Breast epithelium (tissue), 4 donors: ENCODE measurements at regions not wholly inside any gene's neighbourhood (a gene's known extent, or its start where the extent isn't known, plus 50 kb on each side); places are given as distances from the start of the nearest gene placed in this dataset.

Experiments used
- DNase-seq, 2 donors: peaks; one replicate each; pipeline ENCODE4 v3.0.0-alpha.2; 2019; ENCODE audit warnings: low spot score in 2 of 2
- H3K27ac ChIP-seq, 2 donors: fragments of 200-600 bp; sonication (generic) in 1 of 2; one replicate each; pipeline ENCODE4 v1.5.1; 2016 to 2019; ENCODE audit warnings: mild to moderate bottlenecking in 1 of 2
- H3K27me3 ChIP-seq, 2 donors: fragments of 200-600 bp; sonication (generic) in 1 of 2; one replicate each; pipeline versions ENCODE4 v1.5.1 to v1.6.0; 2017 to 2019; ENCODE audit warnings: control low read depth in 1 of 2, mild to moderate bottlenecking in 1 of 2
- H3K36me3 ChIP-seq: fragments of 200-600 bp; one replicate; pipeline ENCODE4 v1.5.1; 2019
- H3K4me1 ChIP-seq, 2 donors: fragments of 200-600 bp; sonication (generic); one replicate each; pipeline ENCODE4 v1.5.1; 2016 to 2019; ENCODE audit warnings: control low read depth in 1 of 2
- H3K4me3 ChIP-seq, 3 donors: fragments of 200-600 bp; sonication (generic); 1 replicate in 2 of 3; 2 replicates in 1 of 3; pipeline ENCODE4 v1.5.1; 2016 to 2019; ENCODE audit warnings: mild to moderate bottlenecking in 3 of 3, moderate library complexity in 2 of 3
- H3K9me3 ChIP-seq, 2 donors: fragments of 200-600 bp; sonication (generic) in 1 of 2; one replicate each; pipeline ENCODE4 v1.5.1; 2016 to 2019; ENCODE audit warnings: control low read depth in 1 of 2
- POLR2A ChIP-seq: fragments of 450-650 bp; IDR thresholded peaks from one replicate; pipeline ENCODE4 v1.6.1; 2016; ENCODE audit warnings: antibody characterized with exemption, mild to moderate bottlenecking, moderate library complexity
- POLR2AphosphoS5 ChIP-seq, 3 donors: sonication (generic); formaldehyde crosslinking; IDR thresholded peaks; one replicate each; pipeline ENCODE4 v1.6.1; 2017; ENCODE audit warnings: antibody characterized with exemption in 3 of 3
- intact Hi-C: fragments of 100-400 bp; cut with DNase I; formaldehyde crosslinking; loops from one replicate; pipeline ENCODE4 v1.15.1; 2023; ENCODE audit warnings: low total_unique reads
- TF ChIP-seq, protein P1 (sequence below), 3 donors: fragments of 450-650 bp; IDR thresholded peaks; one replicate each; pipeline ENCODE4 v1.5.1; 2016 to 2017; ENCODE audit warnings: antibody characterized with exemption in 3 of 3, mild to moderate bottlenecking in 3 of 3, moderate library complexity in 3 of 3

DNA sequence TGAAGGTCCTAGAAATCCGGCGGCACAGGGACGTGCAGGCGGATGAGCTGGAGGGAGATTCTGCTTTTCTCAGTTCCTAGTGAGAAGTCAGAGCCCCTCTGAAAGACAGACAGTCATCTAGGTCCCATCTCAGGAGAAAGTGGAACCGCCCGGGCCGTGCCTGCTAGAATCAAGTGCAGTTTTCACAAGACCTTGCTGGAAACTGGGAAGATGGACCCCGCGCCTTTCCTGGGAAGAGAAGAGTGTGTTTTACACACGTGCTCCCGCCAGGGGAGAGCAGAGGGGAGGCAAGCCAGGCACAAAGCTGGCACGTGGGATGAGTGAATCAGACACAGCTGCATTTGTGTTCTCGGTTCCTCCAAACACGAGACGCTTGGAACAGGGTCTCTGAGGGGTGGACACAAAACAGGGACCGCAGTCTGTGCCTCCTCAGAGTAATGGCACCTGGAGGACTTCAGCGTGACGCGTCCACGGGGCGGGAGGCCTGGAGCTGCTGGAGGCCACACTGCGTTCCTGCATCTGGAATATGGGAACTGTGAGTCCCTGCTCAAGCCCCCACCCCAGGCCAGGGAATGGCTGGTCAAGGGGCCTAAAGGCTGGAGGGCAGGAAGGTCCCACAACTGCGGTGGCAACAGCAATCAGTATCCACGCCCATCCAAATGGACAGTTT is 218.3 kb downstream of the BRD1 start:
- peaks cover 0 to 13% of the 10 kb centered on the region in 2 donors for H3K27me3 ChIP-seq
- intact Hi-C loops = no loop called here
- H3K9me3 ChIP-seq = peaks cover 15 to 29% of the 10 kb centered on the region in 2 donors
- H3K4me1 ChIP-seq = no peaks in the 10 kb centered on the region
- DNase-seq = peak in 1 of 2 donors; percentile 49
- H3K27ac ChIP-seq = no peak overlapping the region
- no peak overlapping the region for H3K4me3 ChIP-seq
- H3K36me3 ChIP-seq = no peaks in the 10 kb centered on the region
- TF ChIP-seq, protein P1, sequence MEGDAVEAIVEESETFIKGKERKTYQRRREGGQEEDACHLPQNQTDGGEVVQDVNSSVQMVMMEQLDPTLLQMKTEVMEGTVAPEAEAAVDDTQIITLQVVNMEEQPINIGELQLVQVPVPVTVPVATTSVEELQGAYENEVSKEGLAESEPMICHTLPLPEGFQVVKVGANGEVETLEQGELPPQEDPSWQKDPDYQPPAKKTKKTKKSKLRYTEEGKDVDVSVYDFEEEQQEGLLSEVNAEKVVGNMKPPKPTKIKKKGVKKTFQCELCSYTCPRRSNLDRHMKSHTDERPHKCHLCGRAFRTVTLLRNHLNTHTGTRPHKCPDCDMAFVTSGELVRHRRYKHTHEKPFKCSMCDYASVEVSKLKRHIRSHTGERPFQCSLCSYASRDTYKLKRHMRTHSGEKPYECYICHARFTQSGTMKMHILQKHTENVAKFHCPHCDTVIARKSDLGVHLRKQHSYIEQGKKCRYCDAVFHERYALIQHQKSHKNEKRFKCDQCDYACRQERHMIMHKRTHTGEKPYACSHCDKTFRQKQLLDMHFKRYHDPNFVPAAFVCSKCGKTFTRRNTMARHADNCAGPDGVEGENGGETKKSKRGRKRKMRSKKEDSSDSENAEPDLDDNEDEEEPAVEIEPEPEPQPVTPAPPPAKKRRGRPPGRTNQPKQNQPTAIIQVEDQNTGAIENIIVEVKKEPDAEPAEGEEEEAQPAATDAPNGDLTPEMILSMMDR (IDR thresholded peaks at IDR 0.05) = no peak
- TF ChIP-seq POLR2AphosphoS5 (IDR thresholded peaks at IDR 0.05) (no peak), POLR2A (no peak)

DNA sequence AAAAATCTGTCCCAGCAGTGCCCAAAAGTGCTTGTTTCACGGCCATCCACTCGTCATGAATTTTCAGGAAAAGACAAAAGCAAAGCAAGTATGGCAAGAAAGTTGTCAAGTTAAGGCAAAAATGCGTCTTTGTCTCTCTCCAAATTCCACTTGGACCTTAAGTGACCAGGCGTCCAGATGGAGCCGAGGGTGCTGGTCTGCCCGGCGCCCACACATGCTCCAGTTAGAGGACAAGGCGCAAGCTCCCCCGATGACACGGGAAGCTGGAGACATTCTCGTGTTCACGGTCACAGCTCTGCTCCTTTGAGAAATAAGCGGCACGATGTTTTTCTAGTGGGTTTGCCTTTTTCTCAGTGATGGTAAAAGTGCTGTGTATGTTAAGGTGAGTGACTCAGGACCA is 219.0 kb downstream of the BRD1 start:
- intact Hi-C loops = no loop called here
- H3K4me3 ChIP-seq = no peak overlapping the region
- no peaks in the 10 kb centered on the region for H3K36me3 ChIP-seq
- peaks cover 0 to 11% of the 10 kb centered on the region in 2 donors for H3K27me3 ChIP-seq
- no peak overlapping the region for H3K27ac ChIP-seq
- H3K9me3 ChIP-seq = peaks cover 11 to 33% of the 10 kb centered on the region in 2 donors
- DNase-seq = no peak
- H3K4me1 ChIP-seq = no peaks in the 10 kb centered on the region
- no peak for TF ChIP-seq POLR2A
- TF ChIP-seq, protein P1 (IDR thresholded peaks at IDR 0.05) = no peak
- TF ChIP-seq POLR2AphosphoS5 (IDR thresholded peaks at IDR 0.05) = no peak

DNA sequence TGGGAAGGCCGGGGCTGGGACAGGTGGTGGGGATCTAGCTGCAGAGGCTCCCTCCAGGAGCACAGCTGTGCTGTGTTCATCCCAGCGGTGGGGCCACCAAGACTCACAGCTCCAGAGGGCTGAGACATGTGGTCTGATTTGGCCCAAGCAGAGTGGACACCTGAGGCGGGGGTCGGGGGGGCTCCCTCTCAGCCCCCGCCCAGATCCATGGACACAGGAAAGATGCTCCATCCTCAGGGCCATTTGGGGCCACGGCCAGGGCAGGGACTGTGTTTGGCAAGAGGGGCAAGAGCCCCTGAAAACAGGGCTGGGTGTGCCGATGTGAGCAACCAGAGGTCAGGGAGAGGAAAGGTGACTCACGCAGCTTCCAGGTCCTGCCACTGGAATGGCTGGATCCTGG is 219.4 kb downstream of the BRD1 start:
- H3K36me3 ChIP-seq = no peaks in the 10 kb centered on the region
- no peaks in the 10 kb centered on the region for H3K4me1 ChIP-seq
- H3K9me3 ChIP-seq = peaks cover 7 to 34% of the 10 kb centered on the region in 2 donors
- TF ChIP-seq POLR2A (no peak), POLR2AphosphoS5 (IDR thresholded peaks at IDR 0.05) (no peak)
- TF ChIP-seq, protein P1 (IDR thresholded peaks at IDR 0.05) = no peak
- H3K27me3 ChIP-seq = peaks cover 0 to 11% of the 10 kb centered on the region in 2 donors
- H3K27ac ChIP-seq = no peak overlapping the region
- intact Hi-C loops = no loop called here
- no peak overlapping the region for H3K4me3 ChIP-seq
- no peak for DNase-seq

DNA sequence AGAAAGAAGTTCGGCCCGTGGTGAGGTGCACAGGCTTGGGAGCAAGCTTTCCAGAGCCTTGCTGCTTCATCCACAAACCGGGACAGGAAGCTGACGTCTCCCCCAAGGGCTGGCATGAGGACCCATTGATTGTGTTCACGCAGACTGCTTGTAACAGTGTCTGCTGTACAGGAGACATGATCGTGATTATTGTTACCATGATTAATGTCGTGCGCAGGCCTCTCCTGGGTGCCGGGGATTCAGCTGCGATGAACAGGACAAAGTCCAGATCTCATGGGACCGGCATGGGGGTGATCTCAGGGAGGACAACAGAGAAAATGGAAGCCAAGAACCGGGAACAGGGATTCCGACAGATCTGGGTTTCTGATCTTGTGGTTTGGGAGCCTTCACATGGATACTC is 219.9 kb downstream of the BRD1 start:
- H3K27ac ChIP-seq = no peak overlapping the region
- DNase-seq = no peak
- H3K4me1 ChIP-seq = no peaks in the 10 kb centered on the region
- H3K9me3 ChIP-seq = peaks cover 3 to 31% of the 10 kb centered on the region in 2 donors
- intact Hi-C loops = no loop called here
- no peaks in the 10 kb centered on the region for H3K36me3 ChIP-seq
- no peak overlapping the region for H3K4me3 ChIP-seq
- peaks cover 0 to 11% of the 10 kb centered on the region in 2 donors for H3K27me3 ChIP-seq
- TF ChIP-seq POLR2A (no peak), POLR2AphosphoS5 (IDR thresholded peaks at IDR 0.05) (no peak)
- TF ChIP-seq, protein P1 (IDR thresholded peaks at IDR 0.05) = no peak

DNA sequence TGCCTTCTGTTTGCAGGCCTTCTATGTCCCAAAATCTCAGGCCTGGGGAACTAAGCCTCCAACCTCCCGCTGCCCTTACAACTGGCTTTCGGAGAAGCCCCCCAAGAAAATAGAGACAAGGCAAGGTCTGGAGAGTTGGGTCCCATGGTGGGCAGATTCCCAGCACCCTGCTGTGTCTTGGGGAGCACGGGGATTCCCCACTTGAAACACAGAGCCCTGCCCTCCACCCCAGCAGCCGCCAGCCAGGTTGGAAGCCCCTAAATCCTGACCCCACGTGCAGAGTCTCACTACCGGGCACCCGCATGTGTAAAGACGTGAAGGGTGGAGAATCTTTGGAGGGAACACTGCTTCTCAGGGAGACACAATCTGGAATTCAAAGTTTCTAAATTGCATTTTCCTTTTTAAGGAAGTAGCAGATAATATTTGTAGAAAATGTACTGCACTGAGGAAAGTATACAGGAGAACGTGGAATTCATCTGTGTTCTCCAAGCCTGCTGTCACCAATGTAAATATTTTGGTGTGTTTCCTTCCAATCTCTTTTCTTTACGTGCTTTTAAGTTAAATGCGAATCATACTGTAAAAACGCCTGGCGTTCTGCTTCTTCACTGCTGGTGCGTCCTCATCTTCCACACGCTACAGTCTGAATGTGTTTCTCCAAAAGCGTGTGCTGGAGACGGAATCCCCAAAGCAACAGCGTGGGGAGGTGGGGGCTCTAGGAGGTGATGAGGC is 220.9 kb downstream of the BRD1 start:
- no peak for TF ChIP-seq POLR2A
- TF ChIP-seq POLR2AphosphoS5 (IDR thresholded peaks at IDR 0.05) = no peak
- TF ChIP-seq, protein P1 (IDR thresholded peaks at IDR 0.05) = no peak
- Histone ChIP-seq H3K27ac (no peak overlapping the region), H3K4me1 (no peaks in the 10 kb centered on the region), H3K36me3 (no peaks in the 10 kb centered on the region), H3K27me3 (peaks cover 0 to 15% of the 10 kb centered on the region in 2 donors), H3K4me3 (no peak overlapping the region), H3K9me3 (peaks cover 3 to 29% of the 10 kb centered on the region in 2 donors)
- intact Hi-C loops = no loop called here
- DNase-seq = peak in 1 of 2 donors; percentile 38
